ENCODE measurements at regions not wholly inside any gene's neighbourhood (a gene's known extent, or its start where the extent isn't known, plus 50 kb on each side); places are given as distances from the start of the nearest gene placed in this dataset.

DNA sequence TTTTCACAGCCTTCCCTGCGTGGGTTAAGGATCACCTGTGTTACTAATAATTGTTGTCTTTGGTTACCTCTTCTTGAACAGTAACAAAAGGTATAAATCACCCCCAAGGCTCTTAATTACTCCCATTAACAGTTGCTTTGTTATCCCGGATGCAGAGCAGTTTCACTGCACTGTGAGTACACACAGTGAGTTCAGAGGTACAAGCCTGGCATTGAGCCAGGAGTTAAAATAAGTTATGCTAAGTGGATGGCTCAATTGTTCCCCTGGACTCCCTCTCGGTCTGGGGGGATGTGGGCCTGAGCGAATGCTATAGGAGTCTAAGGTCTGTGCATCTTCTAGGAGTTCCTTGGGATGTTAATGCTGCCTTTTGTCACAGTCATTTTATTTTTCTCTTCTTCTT lies 258.3 kb downstream of the ATG4C start:
- H3K4me3 ChIP-seq (ENCODE audit: low read length) = no peak overlapping the region
- H3K4me1 ChIP-seq (ENCODE audit: control insufficient read depth, insufficient read depth, low read length) = no peaks in the 10 kb centered on the region
- H3K36me3 ChIP-seq (ENCODE audit: insufficient read depth, low read length) = no peaks in the 10 kb centered on the region
- no peak overlapping the region for H3K4me2 ChIP-seq (ENCODE audit: low read length)
- H3K9ac ChIP-seq (ENCODE audit: low read depth, low read length) = no peak overlapping the region
- no peaks in the 10 kb centered on the region for H3K9me3 ChIP-seq (replicated peaks; ENCODE audit: low read length)
- H3K27me3 ChIP-seq (ENCODE audit: control insufficient read depth, insufficient read depth, low read length) = no peaks in the 10 kb centered on the region

DNA sequence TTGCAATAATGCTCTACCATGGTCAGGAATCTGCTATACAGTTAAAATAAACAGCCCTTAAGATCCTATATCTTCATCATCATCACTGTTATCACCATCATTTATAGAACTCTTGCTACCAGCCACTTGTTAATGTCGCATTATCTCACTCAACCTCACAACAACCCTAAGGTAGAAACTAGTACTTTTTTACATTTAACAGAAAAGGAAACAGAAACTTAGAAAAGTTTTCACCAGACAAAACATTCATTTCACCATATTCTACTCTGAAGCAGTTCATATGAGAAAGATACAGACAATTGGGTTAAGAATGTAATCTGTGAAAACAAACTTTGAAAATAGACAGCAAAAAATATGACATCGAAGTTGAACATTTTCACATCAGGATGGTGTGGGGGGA lies 262.6 kb downstream of the ATG4C start:
- no peaks in the 10 kb centered on the region for H3K9me3 ChIP-seq (replicated peaks; ENCODE audit: low read length)
- no peak overlapping the region for H3K9ac ChIP-seq (ENCODE audit: low read depth, low read length)
- no peaks in the 10 kb centered on the region for H3K4me1 ChIP-seq (ENCODE audit: control insufficient read depth, insufficient read depth, low read length)
- no peaks in the 10 kb centered on the region for H3K27me3 ChIP-seq (ENCODE audit: control insufficient read depth, insufficient read depth, low read length)
- H3K4me2 ChIP-seq (ENCODE audit: low read length) = no peak overlapping the region
- H3K36me3 ChIP-seq (ENCODE audit: insufficient read depth, low read length) = no peaks in the 10 kb centered on the region
- H3K4me3 ChIP-seq (ENCODE audit: low read length) = no peak overlapping the region

DNA sequence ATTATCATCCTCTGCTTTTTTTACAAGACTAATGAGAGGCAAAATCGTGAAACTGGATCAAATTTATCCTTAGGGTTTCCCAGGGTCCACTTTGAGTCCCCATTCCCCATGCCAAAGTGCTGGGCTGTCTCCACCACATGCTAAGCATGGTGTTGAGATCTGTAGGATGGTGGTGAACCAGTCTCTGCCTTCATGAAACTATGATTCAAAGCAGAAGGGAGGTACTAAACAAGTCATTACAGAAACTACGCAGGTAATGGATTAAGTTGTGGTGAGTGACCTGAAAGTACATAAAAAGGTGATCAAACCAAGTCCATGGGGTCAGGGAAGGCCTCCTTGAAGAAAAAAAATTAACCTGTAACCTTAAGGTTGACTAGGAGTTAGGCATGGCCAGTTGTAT lies 265.2 kb downstream of the ATG4C start:
- Histone ChIP-seq H3K9ac (ENCODE audit: low read depth, low read length) (no peak overlapping the region), H3K4me3 (ENCODE audit: low read length) (no peak overlapping the region), H3K4me2 (ENCODE audit: low read length) (no peak overlapping the region), H3K9me3 (replicated peaks; ENCODE audit: low read length) (no peaks in the 10 kb centered on the region), H3K27me3 (ENCODE audit: control insufficient read depth, insufficient read depth, low read length) (no peaks in the 10 kb centered on the region), H3K36me3 (ENCODE audit: insufficient read depth, low read length) (no peaks in the 10 kb centered on the region), H3K4me1 (ENCODE audit: control insufficient read depth, insufficient read depth, low read length) (no peaks in the 10 kb centered on the region)

DNA sequence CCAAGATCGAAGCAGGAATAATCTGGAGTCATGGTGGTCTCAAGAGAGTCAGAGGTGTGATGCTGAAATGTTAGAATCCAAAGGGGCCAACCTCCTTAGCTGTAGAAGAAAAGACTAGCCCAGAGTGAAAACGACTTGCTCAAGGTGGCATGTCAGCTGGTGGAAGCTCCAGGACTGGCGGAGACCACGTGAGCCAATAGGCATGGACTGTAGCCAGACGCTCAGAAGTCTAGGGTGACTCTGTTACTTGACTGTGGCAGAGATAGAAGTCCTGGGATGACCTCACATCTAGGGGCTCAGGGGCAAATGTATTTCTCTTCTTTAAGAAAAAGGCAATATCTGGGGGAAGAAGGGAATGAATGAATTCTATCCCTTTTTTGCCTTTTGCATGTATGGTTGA lies 267.4 kb downstream of the ATG4C start:
- Histone ChIP-seq H3K9me3 (replicated peaks; ENCODE audit: low read length) (no peaks in the 10 kb centered on the region), H3K4me1 (ENCODE audit: control insufficient read depth, insufficient read depth, low read length) (no peaks in the 10 kb centered on the region), H3K4me2 (ENCODE audit: low read length) (no peak overlapping the region), H3K27me3 (ENCODE audit: control insufficient read depth, insufficient read depth, low read length) (no peaks in the 10 kb centered on the region), H3K9ac (ENCODE audit: low read depth, low read length) (no peak overlapping the region), H3K36me3 (ENCODE audit: insufficient read depth, low read length) (no peaks in the 10 kb centered on the region), H3K4me3 (ENCODE audit: low read length) (no peak overlapping the region)

DNA sequence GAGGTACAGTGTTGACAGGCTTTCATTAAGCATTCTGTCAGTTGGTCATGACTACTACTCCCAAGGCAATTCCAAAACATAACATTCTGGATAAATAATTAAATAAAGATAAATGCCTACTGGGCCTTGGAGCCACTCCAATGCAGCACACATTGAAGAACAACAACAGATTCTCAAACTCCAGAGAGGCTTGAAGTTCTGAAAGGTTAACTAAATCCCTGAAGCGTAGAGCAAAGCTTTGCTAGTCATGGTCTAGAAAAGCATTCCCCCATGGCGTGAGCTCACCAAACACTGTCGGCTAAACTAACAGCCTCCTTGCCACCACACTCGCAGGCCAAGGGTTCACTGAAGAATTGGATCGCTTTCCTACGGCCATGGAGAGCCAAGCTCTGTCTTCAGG lies 268.0 kb downstream of the ATG4C start:
- no peak overlapping the region for H3K4me2 ChIP-seq (ENCODE audit: low read length)
- no peaks in the 10 kb centered on the region for H3K4me1 ChIP-seq (ENCODE audit: control insufficient read depth, insufficient read depth, low read length)
- no peak overlapping the region for H3K9ac ChIP-seq (ENCODE audit: low read depth, low read length)
- H3K9me3 ChIP-seq (replicated peaks; ENCODE audit: low read length) = no peaks in the 10 kb centered on the region
- H3K36me3 ChIP-seq (ENCODE audit: insufficient read depth, low read length) = no peaks in the 10 kb centered on the region
- no peak overlapping the region for H3K4me3 ChIP-seq (ENCODE audit: low read length)
- no peaks in the 10 kb centered on the region for H3K27me3 ChIP-seq (ENCODE audit: control insufficient read depth, insufficient read depth, low read length)

DNA sequence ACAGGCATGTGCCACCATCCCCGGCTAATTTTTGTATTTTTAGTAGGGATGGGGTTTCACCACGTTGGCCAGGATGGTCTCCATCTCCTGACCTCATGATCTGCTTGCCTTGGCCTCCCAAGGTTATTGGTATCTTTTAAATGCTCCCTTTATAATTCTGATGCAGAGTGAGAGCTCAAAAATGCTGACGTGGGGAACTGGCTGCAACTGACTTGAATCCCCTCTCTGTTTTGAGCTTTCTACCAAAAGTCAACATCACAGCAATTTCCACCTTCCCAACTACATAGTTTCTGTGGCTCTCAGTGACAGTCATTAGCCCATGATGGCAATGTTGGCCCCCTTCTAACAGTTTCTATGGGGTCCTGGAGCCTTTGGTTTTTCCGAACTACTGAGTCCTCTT lies 268.2 kb upstream of the FOXD3 start:
- Histone ChIP-seq H3K4me3 (ENCODE audit: low read length) (no peak overlapping the region), H3K36me3 (ENCODE audit: insufficient read depth, low read length) (no peaks in the 10 kb centered on the region), H3K4me1 (ENCODE audit: control insufficient read depth, insufficient read depth, low read length) (no peaks in the 10 kb centered on the region), H3K9me3 (replicated peaks; ENCODE audit: low read length) (no peaks in the 10 kb centered on the region), H3K4me2 (ENCODE audit: low read length) (no peak overlapping the region), H3K27me3 (ENCODE audit: control insufficient read depth, insufficient read depth, low read length) (no peaks in the 10 kb centered on the region), H3K9ac (ENCODE audit: low read depth, low read length) (no peak overlapping the region)

DNA sequence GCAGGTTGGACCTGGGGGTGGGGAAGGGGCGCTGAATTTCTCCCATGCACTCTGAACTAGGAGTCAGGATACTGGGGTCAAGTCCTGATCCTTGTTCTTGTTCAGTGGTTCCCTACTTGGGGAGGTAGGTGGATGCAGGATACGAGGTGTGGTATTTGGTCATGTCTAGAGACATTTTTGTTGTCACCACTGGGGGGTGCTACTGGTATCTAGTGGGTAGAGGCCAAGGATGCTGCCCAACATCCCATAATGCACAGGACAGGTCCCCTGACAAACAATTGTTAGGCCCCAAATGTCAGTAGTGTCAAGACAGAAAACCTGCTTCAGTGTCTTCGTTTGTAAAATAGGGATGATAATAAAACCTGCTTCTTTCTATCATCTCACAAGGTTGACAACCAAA lies 259.0 kb upstream of the FOXD3 start:
- no peak overlapping the region for H3K4me3 ChIP-seq (ENCODE audit: low read length)
- H3K36me3 ChIP-seq (ENCODE audit: insufficient read depth, low read length) = no peaks in the 10 kb centered on the region
- H3K27me3 ChIP-seq (ENCODE audit: control insufficient read depth, insufficient read depth, low read length) = no peaks in the 10 kb centered on the region
- H3K4me1 ChIP-seq (ENCODE audit: control insufficient read depth, insufficient read depth, low read length) = no peaks in the 10 kb centered on the region
- H3K9ac ChIP-seq (ENCODE audit: low read depth, low read length) = no peak overlapping the region
- no peaks in the 10 kb centered on the region for H3K9me3 ChIP-seq (replicated peaks; ENCODE audit: low read length)
- H3K4me2 ChIP-seq (ENCODE audit: low read length) = no peak overlapping the region

DNA sequence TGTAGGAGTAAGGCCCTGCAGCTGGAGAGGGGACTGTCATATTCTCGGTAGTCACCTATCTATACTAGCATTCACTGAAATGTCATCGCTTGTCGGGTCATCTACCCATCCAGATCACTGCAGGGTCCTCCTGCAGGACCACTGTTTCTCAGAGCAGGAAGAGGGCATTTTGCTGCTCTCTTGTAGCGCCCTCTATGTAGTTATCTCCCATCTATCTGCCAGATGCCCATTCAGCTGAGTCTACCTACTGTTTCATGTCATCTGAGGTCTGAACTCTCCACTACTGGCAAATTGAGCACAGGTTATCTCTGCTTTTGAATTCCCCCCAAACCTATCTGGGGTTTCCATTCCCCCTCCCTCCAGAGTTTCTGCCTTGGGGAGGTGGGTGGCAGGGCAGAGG lies 258.2 kb upstream of the FOXD3 start:
- Histone ChIP-seq H3K4me2 (ENCODE audit: low read length) (no peak overlapping the region), H3K9me3 (replicated peaks; ENCODE audit: low read length) (no peaks in the 10 kb centered on the region), H3K36me3 (ENCODE audit: insufficient read depth, low read length) (no peaks in the 10 kb centered on the region), H3K4me1 (ENCODE audit: control insufficient read depth, insufficient read depth, low read length) (no peaks in the 10 kb centered on the region), H3K27me3 (ENCODE audit: control insufficient read depth, insufficient read depth, low read length) (no peaks in the 10 kb centered on the region), H3K9ac (ENCODE audit: low read depth, low read length) (no peak overlapping the region), H3K4me3 (ENCODE audit: low read length) (no peak overlapping the region)

DNA sequence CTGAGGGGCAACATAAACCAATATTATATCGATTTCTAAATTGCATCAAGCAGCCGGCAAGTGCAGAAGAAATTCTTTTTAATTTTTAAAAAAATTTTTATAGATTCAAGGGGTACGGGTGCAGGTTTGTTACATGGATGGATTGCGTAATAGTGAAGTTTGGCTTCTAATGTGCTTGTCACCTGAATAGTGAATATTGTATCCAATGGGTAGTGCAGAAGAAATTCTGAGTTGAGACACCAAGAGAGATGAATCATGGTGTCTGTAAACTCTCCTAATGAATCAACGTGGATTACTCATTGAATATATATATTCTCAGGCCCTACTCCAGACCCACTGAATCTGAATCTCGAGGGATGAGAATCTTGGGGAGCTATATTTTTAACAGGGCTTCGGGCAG lies 253.7 kb upstream of the FOXD3 start:
- Histone ChIP-seq H3K4me3 (ENCODE audit: low read length) (no peak overlapping the region), H3K9me3 (replicated peaks; ENCODE audit: low read length) (no peaks in the 10 kb centered on the region), H3K4me2 (ENCODE audit: low read length) (no peak overlapping the region), H3K9ac (ENCODE audit: low read depth, low read length) (no peak overlapping the region), H3K27me3 (ENCODE audit: control insufficient read depth, insufficient read depth, low read length) (peaks cover 17% of the 10 kb centered on the region), H3K36me3 (ENCODE audit: insufficient read depth, low read length) (no peaks in the 10 kb centered on the region), H3K4me1 (ENCODE audit: control insufficient read depth, insufficient read depth, low read length) (no peaks in the 10 kb centered on the region)

DNA sequence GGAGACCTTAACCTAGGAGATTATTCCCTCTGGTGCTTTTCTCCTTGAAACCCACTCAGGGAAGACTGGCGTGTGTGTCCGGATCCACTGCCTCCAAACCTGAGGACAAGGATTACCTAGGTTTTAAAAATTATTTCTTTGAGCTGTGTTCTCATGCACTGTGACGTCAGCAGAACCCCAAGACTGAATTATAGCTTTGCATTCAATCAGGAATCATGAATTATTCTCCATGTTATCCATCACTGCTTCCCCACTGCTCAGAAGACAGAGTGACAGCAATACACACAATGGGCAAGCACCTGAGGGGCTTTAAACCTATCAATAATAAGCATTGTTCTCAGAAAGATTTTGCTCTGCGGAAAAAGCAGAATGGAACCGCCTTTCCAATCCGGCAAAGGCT lies 253.2 kb upstream of the FOXD3 start:
- H3K9me3 ChIP-seq (replicated peaks; ENCODE audit: low read length) = no peaks in the 10 kb centered on the region
- no peak overlapping the region for H3K9ac ChIP-seq (ENCODE audit: low read depth, low read length)
- peaks cover 23% of the 10 kb centered on the region for H3K27me3 ChIP-seq (ENCODE audit: control insufficient read depth, insufficient read depth, low read length)
- H3K4me3 ChIP-seq (ENCODE audit: low read length) = no peak overlapping the region
- no peaks in the 10 kb centered on the region for H3K36me3 ChIP-seq (ENCODE audit: insufficient read depth, low read length)
- no peak overlapping the region for H3K4me2 ChIP-seq (ENCODE audit: low read length)
- H3K4me1 ChIP-seq (ENCODE audit: control insufficient read depth, insufficient read depth, low read length) = no peaks in the 10 kb centered on the region

DNA sequence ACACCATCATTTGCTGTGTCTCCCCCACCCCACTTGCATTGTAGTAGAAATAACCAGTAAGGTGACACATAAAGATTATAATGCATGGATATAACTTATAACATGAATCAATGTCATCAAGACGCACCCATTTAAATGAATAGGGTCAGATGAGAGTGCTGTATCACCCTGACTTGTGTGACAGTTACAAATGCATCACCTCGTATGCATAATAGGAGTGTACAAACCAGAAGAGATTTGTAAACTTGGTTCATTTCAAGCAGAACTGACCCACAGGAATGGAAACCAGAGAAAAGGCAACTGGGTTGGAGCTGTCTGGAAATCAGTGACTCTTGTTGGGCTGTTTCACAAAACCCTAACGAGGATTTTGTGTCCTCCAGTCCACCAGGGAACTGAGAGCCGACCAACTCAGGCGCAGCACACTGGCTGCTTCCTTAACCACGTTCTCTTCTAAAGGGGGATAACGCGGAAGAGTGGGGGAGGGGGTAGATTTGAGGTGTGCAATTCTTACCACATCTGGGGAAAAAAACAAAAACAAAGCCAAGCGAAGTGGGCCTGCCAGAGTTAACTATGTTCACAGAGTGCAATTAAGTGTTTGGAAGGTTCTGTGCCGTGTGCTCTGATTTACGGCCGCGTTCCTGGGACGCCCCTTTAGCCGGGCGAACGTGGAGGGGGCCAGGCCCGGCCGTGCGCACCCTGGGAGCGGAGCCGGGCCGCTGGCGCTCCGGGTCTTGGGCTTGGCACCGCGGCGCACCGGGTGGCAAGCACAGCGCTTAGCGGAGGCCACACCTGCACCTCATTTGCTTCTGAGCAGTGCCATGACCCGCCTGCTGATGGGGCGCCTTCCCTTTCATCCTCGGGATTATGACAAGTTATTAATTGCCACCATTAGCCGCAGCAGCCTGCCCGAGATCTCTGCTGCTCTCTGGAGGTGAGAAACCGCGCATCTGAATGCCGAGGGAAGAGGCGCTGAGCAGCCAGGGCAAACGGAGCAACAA lies 248.8 kb upstream of the FOXD3 start:
- Histone ChIP-seq H3K36me3 (ENCODE audit: insufficient read depth, low read length) (no peaks in the 10 kb centered on the region), H3K4me2 (ENCODE audit: low read length) (peak overlapping the region; percentile 73), H3K9me3 (replicated peaks; ENCODE audit: low read length) (no peaks in the 10 kb centered on the region), H3K9ac (ENCODE audit: low read depth, low read length) (no peak overlapping the region), H3K4me3 (ENCODE audit: low read length) (no peak overlapping the region), H3K4me1 (ENCODE audit: control insufficient read depth, insufficient read depth, low read length) (no peaks in the 10 kb centered on the region), H3K27me3 (ENCODE audit: control insufficient read depth, insufficient read depth, low read length) (peaks cover 41% of the 10 kb centered on the region)

DNA sequence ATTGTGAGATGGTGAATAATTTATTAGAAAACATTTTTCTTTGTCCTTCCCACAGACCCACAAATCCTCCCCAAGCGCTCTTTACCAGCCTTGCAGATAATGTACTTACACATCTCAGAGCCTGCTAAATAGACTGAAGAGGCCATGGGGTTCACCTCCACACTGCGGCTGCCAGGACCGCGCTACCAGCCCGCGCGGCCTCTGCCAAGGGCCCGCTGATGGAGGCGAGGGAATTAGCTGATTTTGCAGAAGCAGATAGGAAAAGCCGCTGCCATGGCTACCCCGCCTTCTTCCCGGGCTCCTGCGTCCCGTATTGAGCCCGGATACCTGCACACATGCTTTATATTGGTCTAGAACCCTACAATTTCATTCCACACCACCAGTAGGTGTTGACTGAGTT lies 248.0 kb upstream of the FOXD3 start:
- no peaks in the 10 kb centered on the region for H3K4me1 ChIP-seq (ENCODE audit: control insufficient read depth, insufficient read depth, low read length)
- no peaks in the 10 kb centered on the region for H3K36me3 ChIP-seq (ENCODE audit: insufficient read depth, low read length)
- H3K9me3 ChIP-seq (replicated peaks; ENCODE audit: low read length) = no peaks in the 10 kb centered on the region
- no peak overlapping the region for H3K4me3 ChIP-seq (ENCODE audit: low read length)
- peaks cover 41% of the 10 kb centered on the region for H3K27me3 ChIP-seq (ENCODE audit: control insufficient read depth, insufficient read depth, low read length)
- peak overlapping the region; percentile 73 for H3K4me2 ChIP-seq (ENCODE audit: low read length)
- H3K9ac ChIP-seq (ENCODE audit: low read depth, low read length) = no peak overlapping the region

All from skeletal muscle satellite cell (primary cell).